HepG2 (cell line): ENCODE measurements at regions not wholly inside any gene's neighbourhood (a gene's known extent, or its start where the extent isn't known, plus 50 kb on each side); places are given as distances from the start of the nearest gene placed in this dataset.

Source experiments
- ARID2 ChIP-seq: sonication (generic); formaldehyde crosslinking; IDR thresholded peaks from 2 replicates; pipeline ENCODE4 v1.8.1; 2022; ENCODE audit warnings: mild to moderate bottlenecking, missing genetic modification reagents, borderline replicate concordance
- FOSL2 ChIP-seq: sonication (generic); formaldehyde crosslinking; IDR thresholded peaks from 2 replicates; pipeline ENCODE4 v1.4.0; 2020; ENCODE audit warnings: missing genetic modification reagents
- FOXA1 ChIP-seq, 2 experiments: fragments of 450-650 bp in 1 of 2; sonication (generic) in 1 of 2; formaldehyde crosslinking in 1 of 2; IDR thresholded peaks; 2 replicates each; pipeline versions ENCODE4 v1.4.0 to v1.6.1; 2016 to 2020; ENCODE audit warnings: missing genetic modification reagents in 1 of 2
- FOXO1 ChIP-seq: sonication (generic); formaldehyde crosslinking; IDR thresholded peaks from 2 replicates; pipeline ENCODE4 v1.4.0; 2020; ENCODE audit warnings: missing genetic modification reagents
- JARID2 ChIP-seq: sonication (generic); formaldehyde crosslinking; IDR thresholded peaks from 2 replicates; pipeline ENCODE4 v1.8.1; 2023; ENCODE audit warnings: missing genetic modification reagents, inconsistent platforms; ENCODE audit not compliant: insufficient replicate concordance
- KLF16 ChIP-seq, 2 experiments: sonication (generic) in 1 of 2; formaldehyde crosslinking in 1 of 2; IDR thresholded peaks; 2 replicates each; pipeline versions ENCODE4 v1.6.1 to v1.8.0; 2016 to 2023; ENCODE audit warnings: missing genetic modification reagents in 2 of 2, missing compliant biosample characterization in 1 of 2
- MLXIP ChIP-seq: sonication (generic); formaldehyde crosslinking; IDR thresholded peaks from 2 replicates; pipeline ENCODE4 v1.9.0; 2021; ENCODE audit warnings: missing genetic modification reagents, borderline replicate concordance
- RXRB ChIP-seq: IDR thresholded peaks from 2 replicates; pipeline ENCODE4 v1.6.1; 2016; ENCODE audit warnings: borderline replicate concordance, missing genetic modification reagents, missing compliant biosample characterization
- U2AF1 ChIP-seq: fragments of 200-400 bp; formaldehyde crosslinking; optimal IDR thresholded peaks from 2 replicates; pipeline ENCODE3; 2017; ENCODE audit warnings: mild to moderate bottlenecking, low read depth, low read length
- ZNF354B ChIP-seq: sonication (generic); formaldehyde crosslinking; IDR thresholded peaks from 2 replicates; pipeline ENCODE4 v1.8.0; 2022; ENCODE audit warnings: mild to moderate bottlenecking, missing genetic modification reagents
- TF ChIP-seq, protein P1 (sequence below): sonication (generic); formaldehyde crosslinking; IDR thresholded peaks from 2 replicates; pipeline ENCODE4 v1.8.1; 2023; ENCODE audit warnings: mild to moderate bottlenecking, inconsistent platforms, moderate library complexity, missing genetic modification reagents, borderline replicate concordance
- TF ChIP-seq, protein P2 (sequence below): sonication (generic); formaldehyde crosslinking; IDR thresholded peaks from 2 replicates; pipeline ENCODE4 v1.5.0; 2020; ENCODE audit warnings: missing genetic modification reagents, mild to moderate bottlenecking, borderline replicate concordance

GRCh38 chr4:117385526-117385925 is 300.1 kb upstream of the TRAM1L1 start (continued):
- TF ChIP-seq, protein P1, sequence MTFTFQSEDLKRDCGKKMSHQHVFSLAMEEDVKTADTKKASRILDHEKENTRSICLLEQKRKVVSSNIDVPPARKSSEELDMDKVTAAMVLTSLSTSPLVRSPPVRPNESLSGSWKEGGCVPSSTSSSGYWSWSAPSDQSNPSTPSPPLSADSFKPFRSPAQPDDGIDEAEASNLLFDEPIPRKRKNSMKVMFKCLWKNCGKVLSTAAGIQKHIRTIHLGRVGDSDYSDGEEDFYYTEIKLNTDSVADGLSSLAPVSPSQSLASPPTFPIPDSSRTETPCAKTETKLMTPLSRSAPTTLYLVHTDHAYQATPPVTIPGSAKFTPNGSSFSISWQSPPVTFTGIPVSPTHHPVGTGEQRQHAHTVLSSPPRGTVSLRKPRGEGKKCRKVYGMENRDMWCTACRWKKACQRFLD (CRISPR knock-in tag) = no peak
- no peak for TF ChIP-seq ARID2 (CRISPR knock-in tag)
- no peak for TF ChIP-seq FOXO1 (CRISPR knock-in tag)
- no peak for TF ChIP-seq JARID2 (CRISPR knock-in tag)
- no peak for TF ChIP-seq FOXA1 (IDR thresholded peaks at IDR 0.05)
- TF ChIP-seq FOXA1 (CRISPR knock-in tag; IDR thresholded peaks at IDR 0.05) = no peak
- TF ChIP-seq, protein P2, sequence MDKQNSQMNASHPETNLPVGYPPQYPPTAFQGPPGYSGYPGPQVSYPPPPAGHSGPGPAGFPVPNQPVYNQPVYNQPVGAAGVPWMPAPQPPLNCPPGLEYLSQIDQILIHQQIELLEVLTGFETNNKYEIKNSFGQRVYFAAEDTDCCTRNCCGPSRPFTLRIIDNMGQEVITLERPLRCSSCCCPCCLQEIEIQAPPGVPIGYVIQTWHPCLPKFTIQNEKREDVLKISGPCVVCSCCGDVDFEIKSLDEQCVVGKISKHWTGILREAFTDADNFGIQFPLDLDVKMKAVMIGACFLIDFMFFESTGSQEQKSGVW (CRISPR knock-in tag) = no peak
- no peak for TF ChIP-seq FOSL2
- TF ChIP-seq U2AF1 = no peak
- no peak for TF ChIP-seq MLXIP
- TF ChIP-seq ZNF354B (CRISPR knock-in tag) = no peak
- TF ChIP-seq RXRB (CRISPR knock-in tag) = no peak
- TF ChIP-seq KLF16 (CRISPR knock-in tag; IDR thresholded peaks at IDR 0.05) = no peak
